HEK293T (cell line): ENCODE measurements at regions not wholly inside any gene's neighbourhood (a gene's known extent, or its start where the extent isn't known, plus 50 kb on each side); places are given as distances from the start of the nearest gene placed in this dataset.

Experiments
- ELF4 ChIP-seq: fragments of 450-650 bp; IDR thresholded peaks from 2 replicates; pipeline ENCODE4 v1.6.1; 2017; ENCODE audit warnings: antibody characterized with exemption
- FOXA1 ChIP-seq: fragments of 450-650 bp; IDR thresholded peaks from 2 replicates; pipeline ENCODE4 v1.6.1; 2016; ENCODE audit warnings: mild to moderate bottlenecking
- SP1 ChIP-seq: fragments of 450-650 bp; IDR thresholded peaks from 2 replicates; pipeline ENCODE4 v1.6.1; 2017
- SUZ12 ChIP-seq: fragments of 450-650 bp; IDR thresholded peaks from 2 replicates; pipeline ENCODE4 v1.6.1; 2016; ENCODE audit warnings: mild to moderate bottlenecking
- TARDBP ChIP-seq: fragments of 450-650 bp; IDR thresholded peaks from 2 replicates; pipeline ENCODE4 v1.6.1; 2016

DNA sequence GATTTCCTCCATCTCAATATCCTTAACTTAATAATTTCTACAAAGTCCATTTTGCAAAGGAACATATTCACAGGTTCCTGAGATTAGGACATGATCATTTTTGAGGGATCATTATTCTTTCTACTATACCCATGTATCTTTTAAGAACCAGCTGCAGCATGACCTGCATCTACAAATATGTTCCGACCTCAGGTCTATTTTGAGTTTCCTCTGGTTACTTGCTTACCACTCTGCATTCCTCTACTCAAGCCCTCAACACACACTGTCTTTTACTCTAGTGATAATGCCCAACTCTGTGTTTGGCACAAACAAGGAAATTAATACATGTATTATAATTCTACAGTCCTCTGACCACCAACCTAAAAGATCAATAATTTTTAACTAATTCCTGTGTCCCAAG lies 386.1 kb downstream of the DNAH5 start:
- no peak for TF ChIP-seq SUZ12
- TF ChIP-seq SP1: no peak
- TF ChIP-seq ELF4: no peak
- no peak for TF ChIP-seq TARDBP
- TF ChIP-seq FOXA1: no peak
